NCI-H526 (cell line): ENCODE measurements at regions not wholly inside any gene's neighbourhood (a gene's known extent, or its start where the extent isn't known, plus 50 kb on each side); places are given as distances from the start of the nearest gene placed in this dataset.

Source experiments
- DNase-seq, 2 experiments: peaks; one replicate each; lab custom pipeline; 2025; lab: John Stamatoyannopoulos, UW

- DNase-seq = no peak
Measured at GRCh38 chr12:88310666-88311065, 168.6 kb downstream of the TMTC3 start.

GRCh38 chr12:88313554-88313953, 171.4 kb downstream of the TMTC3 start:
- no peak for DNase-seq

GRCh38 chr12:88314706-88315105, 172.6 kb downstream of the TMTC3 start:
- no peak for DNase-seq

- DNase-seq = no peak
Measured at GRCh38 chr12:88318726-88319125, 176.6 kb downstream of the TMTC3 start.

- DNase-seq = no peak
Measured at GRCh38 chr12:88325076-88325815, 183.1 kb downstream of the TMTC3 start.

- no peak for DNase-seq
Measured at GRCh38 chr12:88325816-88326189, 183.7 kb downstream of the TMTC3 start.

GRCh38 chr12:88327276-88327675, 185.2 kb downstream of the TMTC3 start:
- DNase-seq = no peak

GRCh38 chr12:88328090-88328489, 186.0 kb downstream of the TMTC3 start:
- DNase-seq = no peak

GRCh38 chr12:88329833-88330232, 187.7 kb downstream of the TMTC3 start:
- DNase-seq = no peak

- peak in 1 of 2 experiments; percentile 12 for DNase-seq
Measured at GRCh38 chr12:88334271-88334670, 192.2 kb downstream of the TMTC3 start.

- no peak for DNase-seq
Measured at GRCh38 chr12:88336076-88336739, 194.1 kb downstream of the TMTC3 start.

- no peak for DNase-seq
Measured at GRCh38 chr12:88338486-88338885, 196.4 kb downstream of the TMTC3 start.

GRCh38 chr12:88339254-88339949, 197.3 kb downstream of the TMTC3 start:
- DNase-seq = no peak

- no peak for DNase-seq
Measured at GRCh38 chr12:88339966-88340365, 197.9 kb downstream of the TMTC3 start.

- DNase-seq = no peak
Measured at GRCh38 chr12:88342251-88342806, 200.2 kb downstream of the TMTC3 start.

- no peak for DNase-seq
Measured at GRCh38 chr12:88351146-88351545, 209.0 kb downstream of the TMTC3 start.

- DNase-seq = no peak
Measured at GRCh38 chr12:88354691-88355090, 212.6 kb downstream of the TMTC3 start.

- no peak for DNase-seq
Measured at GRCh38 chr12:88360343-88360742, 218.2 kb downstream of the TMTC3 start.

GRCh38 chr12:88361493-88361892, 218.8 kb downstream of the KITLG start:
- DNase-seq = no peak

GRCh38 chr12:88362439-88362838, 217.8 kb downstream of the KITLG start:
- DNase-seq = no peak

- DNase-seq = no peak
Measured at GRCh38 chr12:88365403-88365802, 214.9 kb downstream of the KITLG start.

- no peak for DNase-seq
Measured at GRCh38 chr12:88366101-88366500, 214.2 kb downstream of the KITLG start.

- DNase-seq = no peak
Measured at GRCh38 chr12:88367231-88367630, 213.0 kb downstream of the KITLG start.
